Keratinocyte (primary cell): ENCODE measurements at regions not wholly inside any gene's neighbourhood (a gene's known extent, or its start where the extent isn't known, plus 50 kb on each side); places are given as distances from the start of the nearest gene placed in this dataset.

Experiments
- DNase-seq: peaks from one replicate; pipeline ENCODE4 v3.0.0-alpha.2; 2011; ENCODE audit warnings: low read depth, missing footprints, low spot score
- FAIRE-seq: peaks from 2 replicates; lab custom pipeline; 2011; peaks lifted over from hg19 to GRCh38; lab: Jason Lieb, UNC
- H2AFZ ChIP-seq: 2 replicates; pipeline ENCODE4 v1.6.0; 2012; ENCODE audit warnings: low read length, control low read depth, inconsistent platforms; ENCODE audit not compliant: control insufficient read depth
- H3K27ac ChIP-seq: 2 replicates; pipeline ENCODE4 v1.5.1; 2011; ENCODE audit warnings: low read length; ENCODE audit not compliant: control insufficient read depth, insufficient read depth
- H3K27me3 ChIP-seq: 3 replicates; pipeline ENCODE4 v1.6.0; 2011; ENCODE audit warnings: low read length; ENCODE audit not compliant: control insufficient read depth, insufficient read depth; ENCODE audit errors: extremely low read depth
- H3K36me3 ChIP-seq, 2 experiments: 2 replicates in 1 of 2; 3 replicates in 1 of 2; pipeline ENCODE4 v1.5.1; 2011; ENCODE audit warnings: low read length in 2 of 2, mild to moderate bottlenecking in 1 of 2; ENCODE audit not compliant: control insufficient read depth in 2 of 2, insufficient read depth in 2 of 2; ENCODE audit errors: extremely low read depth in 1 of 2
- H3K4me1 ChIP-seq: 3 replicates; pipeline ENCODE4 v1.5.1; 2011; ENCODE audit warnings: low read length; ENCODE audit not compliant: control insufficient read depth, insufficient read depth; ENCODE audit errors: extremely low read depth
- H3K4me2 ChIP-seq: 3 replicates; pipeline ENCODE4 v1.6.0; 2011; ENCODE audit warnings: low read depth, low read length; ENCODE audit not compliant: control insufficient read depth, insufficient read depth; ENCODE audit errors: extremely low read depth
- H3K4me3 ChIP-seq, 3 experiments: fragments of 200-600 bp in 1 of 3; sonication (generic) in 1 of 3; 2 replicates in 2 of 3; 3 replicates in 1 of 3; pipeline ENCODE4 v1.5.1; 2011 to 2016; ENCODE audit warnings: low read length in 3 of 3, mild to moderate bottlenecking in 3 of 3, control low read depth in 2 of 3, inconsistent platforms in 1 of 3, low read depth in 1 of 3, mixed read lengths in 1 of 3, mixed run types in 1 of 3, moderate library complexity in 1 of 3; ENCODE audit not compliant: control insufficient read depth in 2 of 3, insufficient read depth in 2 of 3; ENCODE audit errors: extremely low read depth in 1 of 3
- H3K79me2 ChIP-seq: 2 replicates; pipeline ENCODE4 v1.6.0; 2012; ENCODE audit warnings: low read length; ENCODE audit not compliant: control insufficient read depth, insufficient read depth
- H3K9ac ChIP-seq: 3 replicates; pipeline ENCODE4 v1.6.0; 2011; ENCODE audit warnings: low read length; ENCODE audit not compliant: control insufficient read depth, insufficient read depth; ENCODE audit errors: extremely low read depth
- H3K9me1 ChIP-seq: 3 replicates; pipeline ENCODE4 v1.6.0; 2011; ENCODE audit warnings: low read length; ENCODE audit not compliant: control insufficient read depth, insufficient read depth; ENCODE audit errors: extremely low read depth
- H3K9me3 ChIP-seq: 2 replicates; pipeline ENCODE4 v1.5.1; 2012; ENCODE audit warnings: low read depth, low read length; ENCODE audit not compliant: control insufficient read depth
- H4K20me1 ChIP-seq: 3 replicates; pipeline ENCODE4 v1.6.0; 2011; ENCODE audit warnings: low read length; ENCODE audit not compliant: control insufficient read depth, insufficient read depth; ENCODE audit errors: extremely low read depth
- EZH2 ChIP-seq: IDR thresholded peaks from one replicate; pipeline ENCODE4 v1.6.1; 2012; ENCODE audit warnings: inconsistent platforms, mild to moderate bottlenecking, low read length, moderate library complexity
- dilution Hi-C: fragments of 300-500 bp; cut with MboI; formaldehyde crosslinking; loops from one replicate; pipeline ENCODE4 v1.7.0; 2020; ENCODE audit warnings: low sequenced_read_pairs; ENCODE audit not compliant: extremely low pct_ligation_motif_present
- TF ChIP-seq, protein P1 (sequence below), 3 experiments: IDR thresholded peaks in 1 of 3; conservative IDR thresholded peaks in 1 of 3; optimal IDR thresholded peaks in 1 of 3; 2 replicates in 2 of 3; 3 replicates in 1 of 3; pipeline versions ENCODE3 to v1.5.1; 2011; ENCODE audit warnings: low read length in 3 of 3, mild to moderate bottlenecking in 3 of 3, moderate library complexity in 2 of 3, control low read depth in 1 of 3, inconsistent platforms in 1 of 3; ENCODE audit not compliant: insufficient read depth in 2 of 3; ENCODE audit errors: extremely low read depth in 1 of 3

- Histone ChIP-seq H3K36me3 (no peaks in the 10 kb centered on the region), H3K9ac (no peak overlapping the region), H3K9me1 (no peaks in the 10 kb centered on the region), H3K9me3 (no peaks in the 10 kb centered on the region), H3K4me1 (peaks cover 13% of the 10 kb centered on the region), H2AFZ (no peak overlapping the region), H3K27ac (no peak overlapping the region), H3K27me3 (peaks cover 6% of the 10 kb centered on the region), H4K20me1 (no peaks in the 10 kb centered on the region), H3K79me2 (no peaks in the 10 kb centered on the region), H3K4me3 (no peak overlapping the region), H3K4me2 (no peak overlapping the region)
- dilution Hi-C loops: no loop called here
- TF ChIP-seq, protein P1, sequence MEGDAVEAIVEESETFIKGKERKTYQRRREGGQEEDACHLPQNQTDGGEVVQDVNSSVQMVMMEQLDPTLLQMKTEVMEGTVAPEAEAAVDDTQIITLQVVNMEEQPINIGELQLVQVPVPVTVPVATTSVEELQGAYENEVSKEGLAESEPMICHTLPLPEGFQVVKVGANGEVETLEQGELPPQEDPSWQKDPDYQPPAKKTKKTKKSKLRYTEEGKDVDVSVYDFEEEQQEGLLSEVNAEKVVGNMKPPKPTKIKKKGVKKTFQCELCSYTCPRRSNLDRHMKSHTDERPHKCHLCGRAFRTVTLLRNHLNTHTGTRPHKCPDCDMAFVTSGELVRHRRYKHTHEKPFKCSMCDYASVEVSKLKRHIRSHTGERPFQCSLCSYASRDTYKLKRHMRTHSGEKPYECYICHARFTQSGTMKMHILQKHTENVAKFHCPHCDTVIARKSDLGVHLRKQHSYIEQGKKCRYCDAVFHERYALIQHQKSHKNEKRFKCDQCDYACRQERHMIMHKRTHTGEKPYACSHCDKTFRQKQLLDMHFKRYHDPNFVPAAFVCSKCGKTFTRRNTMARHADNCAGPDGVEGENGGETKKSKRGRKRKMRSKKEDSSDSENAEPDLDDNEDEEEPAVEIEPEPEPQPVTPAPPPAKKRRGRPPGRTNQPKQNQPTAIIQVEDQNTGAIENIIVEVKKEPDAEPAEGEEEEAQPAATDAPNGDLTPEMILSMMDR (optimal IDR thresholded peaks at IDR 0.05 in 1 of 3, IDR thresholded peaks at IDR 0.05 in 1 of 3, conservative IDR thresholded peaks at IDR 0.05 in 1 of 3; ENCODE audit: extremely low read depth in 1 of 3, insufficient read depth in 2 of 3, low read length in 3 of 3): no peak
- no peak for TF ChIP-seq EZH2
- DNase-seq (no peak), FAIRE-seq (no peak)
Measured at GRCh38 chr3:72594615-72595215, 253.5 kb downstream of the SHQ1 start.

- dilution Hi-C loops: no loop called here
- DNase-seq: no peak
- no peaks in the 10 kb centered on the region for H3K9me1 ChIP-seq
- no peak for FAIRE-seq
- H3K27me3 ChIP-seq: no peaks in the 10 kb centered on the region
- no peaks in the 10 kb centered on the region for H3K79me2 ChIP-seq
- H3K36me3 ChIP-seq: no peaks in the 10 kb centered on the region
- H3K4me3 ChIP-seq: no peak overlapping the region
- H3K9ac ChIP-seq: no peak overlapping the region
- H3K4me1 ChIP-seq: peaks cover 13% of the 10 kb centered on the region
- H4K20me1 ChIP-seq: no peaks in the 10 kb centered on the region
- no peak overlapping the region for H2AFZ ChIP-seq
- no peak for TF ChIP-seq EZH2
- TF ChIP-seq, protein P1 (optimal IDR thresholded peaks at IDR 0.05 in 1 of 3, IDR thresholded peaks at IDR 0.05 in 1 of 3, conservative IDR thresholded peaks at IDR 0.05 in 1 of 3; ENCODE audit: extremely low read depth in 1 of 3, insufficient read depth in 2 of 3, low read length in 3 of 3): no peak
- H3K4me2 ChIP-seq: no peak overlapping the region
- no peaks in the 10 kb centered on the region for H3K9me3 ChIP-seq
- no peak overlapping the region for H3K27ac ChIP-seq
Measured at GRCh38 chr3:72593881-72594397, 254.3 kb downstream of the SHQ1 start.
